ENCODE measurements at regions not wholly inside any gene's neighbourhood (a gene's known extent, or its start where the extent isn't known, plus 50 kb on each side); places are given as distances from the start of the nearest gene placed in this dataset.

GRCh38 chr9:129486756-129487657 is 133.9 kb downstream of the C9orf50 start:
- no peak for DNase-seq

- DNase-seq, result no peak
Measured at GRCh38 chr9:129485145-129485774, 135.6 kb downstream of the C9orf50 start.

- no peak for DNase-seq
Measured at GRCh38 chr9:129484352-129485000, 136.4 kb downstream of the C9orf50 start.

- no peak for DNase-seq
Measured at GRCh38 chr9:129483415-129484351, 137.2 kb downstream of the C9orf50 start.

GRCh38 chr9:129482521-129483414 is 138.1 kb downstream of the C9orf50 start:
- peak; percentile 47 for DNase-seq

- DNase-seq, result no peak
Measured at GRCh38 chr9:129481810-129482511, 138.9 kb downstream of the C9orf50 start.

- DNase-seq, result no peak
Measured at GRCh38 chr9:129481424-129481809, 139.5 kb downstream of the C9orf50 start.

- DNase-seq, result no peak
Measured at GRCh38 chr9:129480745-129481144, 140.2 kb downstream of the C9orf50 start.

- no peak for DNase-seq
Measured at GRCh38 chr9:129480227-129480626, 140.7 kb downstream of the C9orf50 start.

GRCh38 chr9:129479631-129480011 is 141.3 kb downstream of the C9orf50 start:
- no peak for DNase-seq

GRCh38 chr9:129478961-129479630 is 141.8 kb downstream of the C9orf50 start:
- DNase-seq, result no peak

- DNase-seq, result no peak
Measured at GRCh38 chr9:129478461-129478860, 142.4 kb downstream of the C9orf50 start.

GRCh38 chr9:129476821-129477611 is 143.9 kb downstream of the C9orf50 start:
- DNase-seq, result no peak

- DNase-seq, result no peak
Measured at GRCh38 chr9:129474740-129475404, 146.0 kb downstream of the C9orf50 start.

GRCh38 chr9:129473523-129474244 is 147.2 kb downstream of the C9orf50 start:
- DNase-seq, result no peak

- DNase-seq, result no peak
Measured at GRCh38 chr9:129472651-129473102, 148.2 kb downstream of the C9orf50 start.

- DNase-seq, result no peak
Measured at GRCh38 chr9:129471201-129472019, 149.5 kb downstream of the C9orf50 start.
